K562 (cell line): ENCODE measurements at regions not wholly inside any gene's neighbourhood (a gene's known extent, or its start where the extent isn't known, plus 50 kb on each side); places are given as distances from the start of the nearest gene placed in this dataset.

Experiments
- CBFB ChIP-seq: sonication (generic); formaldehyde crosslinking; IDR thresholded peaks from 2 replicates; pipeline ENCODE4 v1.4.0; 2020; ENCODE audit warnings: mild to moderate bottlenecking, missing genetic modification reagents
- EZH2 ChIP-seq: IDR thresholded peaks from 2 replicates; pipeline ENCODE4 v1.6.1; 2012; ENCODE audit warnings: low read depth, mild to moderate bottlenecking, inconsistent platforms, low read length, borderline replicate concordance
- GATAD2B ChIP-seq: fragments of 450-650 bp; IDR thresholded peaks from 2 replicates; pipeline ENCODE4 v1.6.1; 2017; ENCODE audit warnings: mild to moderate bottlenecking, borderline replicate concordance
- GTF2E2 ChIP-seq: fragments of 200-800 bp; sonication (Bioruptor generic); IDR thresholded peaks from 2 replicates; pipeline ENCODE4 v1.6.1; 2016; ENCODE audit warnings: missing genetic modification characterization, missing compliant biosample characterization
- ILK ChIP-seq: fragments of 450-650 bp; IDR thresholded peaks from 2 replicates; pipeline ENCODE4 v1.6.1; 2016; ENCODE audit warnings: missing genetic modification characterization, low read depth, mild to moderate bottlenecking, missing compliant biosample characterization, moderate library complexity, borderline replicate concordance
- LARP7 ChIP-seq: fragments of 450-650 bp; IDR thresholded peaks from 2 replicates; pipeline ENCODE4 v1.6.1; 2016
- MECOM ChIP-seq: fragments of 250-450 bp; sonication (Bioruptor Pico); IDR thresholded peaks from 2 replicates; pipeline ENCODE4 v1.8.0; 2022; ENCODE audit warnings: inconsistent platforms
- POU5F1 ChIP-seq: fragments of 150-350 bp; IDR thresholded peaks from 2 replicates; pipeline ENCODE4 v1.6.1; 2014; ENCODE audit warnings: borderline replicate concordance, low read length, low read depth, mild to moderate bottlenecking; ENCODE audit not compliant: partially characterized antibody
- RBFOX2 ChIP-seq: fragments of 200-400 bp; formaldehyde crosslinking; IDR thresholded peaks from 2 replicates; pipeline ENCODE4 v1.6.1; 2017; ENCODE audit warnings: low read depth, mild to moderate bottlenecking, low read length, moderate library complexity
- SIN3B ChIP-seq: fragments of 450-650 bp; IDR thresholded peaks from 2 replicates; pipeline ENCODE4 v1.6.1; 2017; ENCODE audit warnings: low read depth, mild to moderate bottlenecking, moderate library complexity
- SMARCA5 ChIP-seq: fragments of 450-650 bp; IDR thresholded peaks from 2 replicates; pipeline ENCODE4 v1.6.1; 2016
- SNAPC5 ChIP-seq: fragments of 250-450 bp; sonication (Bioruptor Pico); IDR thresholded peaks from 2 replicates; pipeline ENCODE4 v1.8.0; 2021; ENCODE audit warnings: moderate library complexity, mild to moderate bottlenecking, inconsistent platforms
- TCF7 ChIP-seq: sonication (generic); IDR thresholded peaks from 2 replicates; pipeline ENCODE4 v1.6.1; 2016; ENCODE audit warnings: antibody characterized with exemption, borderline replicate concordance
- THRA ChIP-seq: fragments of 450-650 bp; IDR thresholded peaks from 2 replicates; pipeline ENCODE4 v1.6.1; 2017; ENCODE audit warnings: mild to moderate bottlenecking, moderate library complexity
- ZNF395 ChIP-seq: fragments of 200-800 bp; sonication (Bioruptor generic); IDR thresholded peaks from 2 replicates; pipeline ENCODE4 v1.6.1; 2017; ENCODE audit warnings: missing genetic modification characterization, missing compliant biosample characterization
- TF ChIP-seq, protein P1 (sequence below): sonication (generic); formaldehyde crosslinking; IDR thresholded peaks from 2 replicates; pipeline ENCODE4 v1.8.1; 2023; ENCODE audit warnings: mild to moderate bottlenecking, missing genetic modification reagents

DNA sequence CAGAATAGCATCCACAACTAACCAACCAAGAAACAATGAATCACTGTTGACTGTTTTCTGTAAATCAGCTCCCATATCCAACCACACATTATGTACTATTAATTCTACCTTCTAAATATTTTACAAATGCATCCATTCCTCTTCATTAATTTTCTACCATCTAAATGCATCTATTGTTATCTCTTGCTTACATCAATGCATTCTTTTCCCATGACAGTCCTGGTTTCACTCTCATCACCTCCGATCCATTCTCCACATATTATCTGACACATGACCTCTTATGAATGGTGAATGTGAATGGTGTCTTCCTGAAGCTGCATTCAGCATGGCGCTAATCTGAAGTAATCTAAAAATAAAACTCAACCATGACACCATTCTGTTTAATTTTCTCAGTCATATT is 153.8 kb upstream of the CALCR start (continued):
- TF ChIP-seq GTF2E2 = no peak
- TF ChIP-seq THRA = no peak
- no peak for TF ChIP-seq SMARCA5
- no peak for TF ChIP-seq GATAD2B
- TF ChIP-seq SIN3B = no peak
- no peak for TF ChIP-seq ZNF395
- TF ChIP-seq ILK (tag) = no peak
- no peak for TF ChIP-seq SNAPC5 (CRISPR knock-in tag)
- no peak for TF ChIP-seq EZH2
- no peak for TF ChIP-seq CBFB (CRISPR knock-in tag)
- no peak for TF ChIP-seq TCF7
- TF ChIP-seq POU5F1 = no peak
- no peak for TF ChIP-seq LARP7
- TF ChIP-seq RBFOX2 = no peak
- no peak for TF ChIP-seq MECOM (CRISPR knock-in tag)
- TF ChIP-seq, protein P1, sequence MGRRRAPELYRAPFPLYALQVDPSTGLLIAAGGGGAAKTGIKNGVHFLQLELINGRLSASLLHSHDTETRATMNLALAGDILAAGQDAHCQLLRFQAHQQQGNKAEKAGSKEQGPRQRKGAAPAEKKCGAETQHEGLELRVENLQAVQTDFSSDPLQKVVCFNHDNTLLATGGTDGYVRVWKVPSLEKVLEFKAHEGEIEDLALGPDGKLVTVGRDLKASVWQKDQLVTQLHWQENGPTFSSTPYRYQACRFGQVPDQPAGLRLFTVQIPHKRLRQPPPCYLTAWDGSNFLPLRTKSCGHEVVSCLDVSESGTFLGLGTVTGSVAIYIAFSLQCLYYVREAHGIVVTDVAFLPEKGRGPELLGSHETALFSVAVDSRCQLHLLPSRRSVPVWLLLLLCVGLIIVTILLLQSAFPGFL = no peak
- TF ChIP-seq, all 486 proteins: peak for 0
